ENCODE measurements at regions not wholly inside any gene's neighbourhood (a gene's known extent, or its start where the extent isn't known, plus 50 kb on each side); places are given as distances from the start of the nearest gene placed in this dataset.
A peak's percentile ranks its signal among the peaks of the same experiment; 100 is the strongest.

DNA sequence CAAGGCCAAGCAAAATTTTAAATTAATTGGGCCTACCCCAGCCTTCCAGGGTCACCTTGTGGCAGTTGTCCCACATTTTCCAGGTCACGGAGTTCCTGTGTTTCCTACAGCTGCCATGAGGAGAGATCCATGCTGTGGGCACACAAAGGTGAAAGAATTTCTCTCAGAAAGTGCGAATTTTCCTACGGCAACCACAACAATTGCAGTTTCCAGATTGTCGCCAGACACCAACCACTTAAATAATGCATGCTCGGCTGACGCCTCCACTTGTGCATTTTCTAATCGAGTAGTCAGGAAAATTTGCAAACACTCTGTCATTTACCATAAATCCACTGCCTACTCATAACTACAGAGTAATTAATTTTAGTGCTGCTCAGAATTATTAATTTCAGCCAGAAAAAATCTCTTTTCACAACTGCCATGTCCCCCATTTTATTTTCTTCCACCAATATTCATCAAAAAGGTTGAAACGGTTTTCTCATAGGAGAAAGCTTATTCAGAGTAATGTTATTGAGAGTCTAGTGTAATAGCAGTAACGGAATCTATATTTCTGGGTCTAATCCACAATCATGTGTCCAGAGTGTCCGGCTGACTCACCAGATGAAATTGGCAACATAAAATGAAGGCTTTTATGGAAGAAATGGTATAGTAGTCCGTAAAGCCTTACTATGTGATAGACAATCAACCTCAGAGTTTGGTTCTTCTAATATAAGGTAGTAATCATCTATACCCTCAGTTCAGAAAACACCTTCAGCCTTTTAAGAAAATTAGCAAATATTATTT, 389.8 kb downstream of the NR2F1-AS1 start:
- Histone ChIP-seq H3K4me1 (ENCODE audit: control insufficient read depth, insufficient read depth, low read length) (no peaks in the 10 kb centered on the region), H3K4me3 (ENCODE audit: low read depth, low read length) (no peak overlapping the region), H3K9me3 (ENCODE audit: control insufficient read depth, insufficient read depth, low read length) (no peaks in the 10 kb centered on the region), H3K27me3 (ENCODE audit: control insufficient read depth, insufficient read depth, low read length) (no peaks in the 10 kb centered on the region), H3K27ac (ENCODE audit: low read depth, low read length) (no peak overlapping the region), H3K36me3 (ENCODE audit: control insufficient read depth, insufficient read depth, low read length) (no peaks in the 10 kb centered on the region)
- 64% methylated on average over 4 of the region's 11 CpGs for WGBS (ENCODE audit: insufficient coverage)
- peak in 2 of 6 donors; percentile 38 to 46 for DNase-seq (ENCODE audit: low read depth in 4 of 6, low spot score in 6 of 6)

DNA sequence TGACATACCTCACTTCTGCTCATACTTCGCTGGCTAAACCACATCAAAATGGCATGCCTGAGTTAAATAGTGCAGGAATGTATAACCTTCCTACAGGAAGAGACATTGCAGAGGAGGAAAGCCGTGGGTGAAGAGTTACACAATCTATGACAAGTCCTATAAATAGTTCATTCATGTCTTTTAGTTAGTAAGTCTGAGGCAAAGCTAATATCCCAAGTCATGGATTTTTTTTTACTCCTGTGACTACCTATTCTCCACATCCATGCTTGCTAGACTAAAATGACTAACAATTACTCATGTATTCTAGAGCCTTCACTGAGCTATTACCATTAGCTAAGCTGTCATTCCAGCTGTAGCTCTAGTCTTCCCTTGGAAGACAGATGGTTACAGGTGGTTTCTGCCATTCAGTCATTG, 391.3 kb downstream of the NR2F1-AS1 start:
- no peak for DNase-seq (ENCODE audit: low read depth in 4 of 6, low spot score in 6 of 6)
- Histone ChIP-seq H3K27me3 (ENCODE audit: control insufficient read depth, insufficient read depth, low read length) (no peaks in the 10 kb centered on the region), H3K4me3 (ENCODE audit: low read depth, low read length) (no peak overlapping the region), H3K4me1 (ENCODE audit: control insufficient read depth, insufficient read depth, low read length) (no peaks in the 10 kb centered on the region), H3K36me3 (ENCODE audit: control insufficient read depth, insufficient read depth, low read length) (no peaks in the 10 kb centered on the region), H3K9me3 (ENCODE audit: control insufficient read depth, insufficient read depth, low read length) (no peaks in the 10 kb centered on the region), H3K27ac (ENCODE audit: low read depth, low read length) (no peak overlapping the region)
- no CpG with 5 or more reads among the region's 2 CpGs for whole genome bisulfite sequencing (ENCODE audit: insufficient coverage)

DNA sequence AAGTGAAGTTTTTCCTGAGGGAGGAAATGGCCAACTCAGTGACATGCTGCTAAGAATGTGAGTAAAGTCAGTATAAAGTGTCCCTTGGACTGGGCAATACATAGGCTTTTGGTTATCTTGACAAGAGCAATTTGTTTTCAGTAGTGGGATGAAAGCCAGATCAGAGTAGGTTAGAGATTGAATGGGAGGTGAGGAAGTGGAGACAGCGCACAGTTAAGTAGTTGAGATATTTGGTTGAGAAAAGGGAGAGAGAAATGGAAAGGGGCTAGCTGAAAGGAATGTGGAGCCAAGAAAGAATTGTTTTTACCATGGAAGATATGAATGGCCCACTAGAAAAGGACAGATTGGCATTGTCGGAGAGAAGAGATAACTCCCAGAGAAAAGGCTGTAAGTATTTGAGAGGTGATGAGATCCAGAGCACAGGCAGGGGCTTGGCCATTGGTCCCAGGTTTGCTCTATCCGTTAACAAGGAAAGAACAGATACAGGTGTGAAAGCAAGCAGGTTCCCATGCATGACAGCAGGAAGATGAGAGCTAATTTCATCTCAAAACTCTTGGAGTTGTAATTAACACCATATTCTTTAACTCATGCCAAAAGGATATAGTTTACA, 392.0 kb downstream of the NR2F1-AS1 start:
- no peak for DNase-seq (ENCODE audit: low read depth in 4 of 6, low spot score in 6 of 6)
- H3K4me1 ChIP-seq (ENCODE audit: control insufficient read depth, insufficient read depth, low read length) = no peaks in the 10 kb centered on the region
- H3K27ac ChIP-seq (ENCODE audit: low read depth, low read length) = no peak overlapping the region
- 97% methylated on average over 3 of the region's 3 CpGs for WGBS (ENCODE audit: insufficient coverage)
- H3K27me3 ChIP-seq (ENCODE audit: control insufficient read depth, insufficient read depth, low read length) = no peaks in the 10 kb centered on the region
- no peaks in the 10 kb centered on the region for H3K9me3 ChIP-seq (ENCODE audit: control insufficient read depth, insufficient read depth, low read length)
- no peak overlapping the region for H3K4me3 ChIP-seq (ENCODE audit: low read depth, low read length)
- no peaks in the 10 kb centered on the region for H3K36me3 ChIP-seq (ENCODE audit: control insufficient read depth, insufficient read depth, low read length)

DNA sequence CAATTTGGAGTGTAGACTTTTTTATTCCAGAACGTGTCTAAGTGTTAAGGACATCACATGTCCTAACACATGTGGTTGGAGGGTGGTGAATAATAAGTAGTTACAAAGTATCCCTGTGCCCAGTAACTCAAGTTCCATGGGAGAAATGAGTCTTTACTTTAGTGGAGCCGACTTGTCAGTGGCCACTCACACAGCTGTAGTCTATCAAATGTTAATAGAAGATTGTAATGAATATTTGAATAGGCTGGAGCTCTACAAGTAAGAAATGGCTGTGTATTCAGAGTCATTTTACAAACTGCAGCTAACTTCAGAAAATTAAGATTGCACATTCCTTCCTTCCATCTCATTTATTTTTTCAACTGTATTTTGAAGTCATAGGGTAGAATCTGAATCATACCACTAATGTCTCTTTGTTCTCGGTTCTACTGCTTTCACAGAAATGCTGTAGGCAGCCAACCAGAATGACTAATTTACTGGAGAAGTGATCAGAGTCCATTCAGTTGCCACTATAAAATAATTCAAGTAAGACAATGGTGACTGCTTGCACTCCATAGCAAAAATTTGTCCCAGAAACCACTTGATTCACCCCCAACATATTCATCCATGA, 394.8 kb downstream of the NR2F1-AS1 start:
- Histone ChIP-seq H3K27ac (ENCODE audit: low read depth, low read length) (no peak overlapping the region), H3K4me3 (ENCODE audit: low read depth, low read length) (no peak overlapping the region), H3K27me3 (ENCODE audit: control insufficient read depth, insufficient read depth, low read length) (no peaks in the 10 kb centered on the region), H3K4me1 (ENCODE audit: control insufficient read depth, insufficient read depth, low read length) (no peaks in the 10 kb centered on the region), H3K36me3 (ENCODE audit: control insufficient read depth, insufficient read depth, low read length) (no peaks in the 10 kb centered on the region), H3K9me3 (ENCODE audit: control insufficient read depth, insufficient read depth, low read length) (peaks cover 4% of the 10 kb centered on the region)
- no peak for DNase-seq (ENCODE audit: low read depth in 4 of 6, low spot score in 6 of 6)
- 60% methylated on average over 1 of the region's 3 CpGs for WGBS (ENCODE audit: insufficient coverage)

DNA sequence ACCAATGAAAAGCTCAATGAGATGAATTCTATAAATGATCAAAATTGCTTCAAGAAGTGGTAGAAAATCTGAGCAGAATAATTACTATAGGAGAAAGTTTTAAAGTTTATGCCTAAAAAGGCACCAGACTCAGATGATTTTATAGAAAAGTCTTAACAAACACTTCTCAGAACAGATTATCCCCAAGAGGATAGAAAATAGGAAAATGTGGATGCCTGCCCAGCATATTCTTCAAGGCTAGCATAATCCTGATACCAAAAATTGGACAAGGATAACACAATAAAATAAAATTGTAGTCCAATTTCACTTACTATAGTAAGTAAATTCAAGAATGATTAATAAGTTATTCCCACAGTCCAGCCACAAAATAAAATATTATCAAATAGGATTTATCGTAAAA, 397.0 kb downstream of the NR2F1-AS1 start:
- WGBS (ENCODE audit: insufficient coverage) = no CpG with 5 or more reads among the region's 1 CpG
- no peak for DNase-seq (ENCODE audit: low read depth in 4 of 6, low spot score in 6 of 6)
- Histone ChIP-seq H3K4me1 (ENCODE audit: control insufficient read depth, insufficient read depth, low read length) (no peaks in the 10 kb centered on the region), H3K4me3 (ENCODE audit: low read depth, low read length) (no peak overlapping the region), H3K27me3 (ENCODE audit: control insufficient read depth, insufficient read depth, low read length) (no peaks in the 10 kb centered on the region), H3K36me3 (ENCODE audit: control insufficient read depth, insufficient read depth, low read length) (no peaks in the 10 kb centered on the region), H3K27ac (ENCODE audit: low read depth, low read length) (no peak overlapping the region), H3K9me3 (ENCODE audit: control insufficient read depth, insufficient read depth, low read length) (peaks cover 4% of the 10 kb centered on the region)

DNA sequence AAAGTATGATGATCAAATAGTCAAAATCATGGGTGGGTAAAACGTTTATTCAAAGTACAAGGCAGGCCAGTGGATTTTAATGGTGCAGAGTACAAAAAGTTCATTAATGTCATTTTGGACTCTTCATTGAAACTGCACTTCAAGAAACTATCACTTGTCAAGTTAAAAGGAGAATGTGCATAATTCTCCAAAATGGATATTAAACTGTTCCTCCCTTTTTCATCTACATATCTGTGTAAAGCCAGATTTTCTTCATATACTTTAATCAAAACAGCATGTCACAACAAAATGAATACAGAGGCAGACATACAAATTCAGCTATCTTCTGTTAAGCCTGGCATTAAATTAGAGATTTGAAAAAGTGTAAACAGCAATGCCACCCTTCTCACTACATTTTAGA, 401.6 kb downstream of the NR2F1-AS1 start:
- WGBS (ENCODE audit: insufficient coverage) = no CpG with 5 or more reads among the region's 1 CpG
- Histone ChIP-seq H3K27me3 (ENCODE audit: control insufficient read depth, insufficient read depth, low read length) (no peaks in the 10 kb centered on the region), H3K27ac (ENCODE audit: low read depth, low read length) (no peak overlapping the region), H3K36me3 (ENCODE audit: control insufficient read depth, insufficient read depth, low read length) (no peaks in the 10 kb centered on the region), H3K9me3 (ENCODE audit: control insufficient read depth, insufficient read depth, low read length) (peaks cover 4% of the 10 kb centered on the region), H3K4me1 (ENCODE audit: control insufficient read depth, insufficient read depth, low read length) (no peaks in the 10 kb centered on the region), H3K4me3 (ENCODE audit: low read depth, low read length) (no peak overlapping the region)
- no peak for DNase-seq (ENCODE audit: low read depth in 4 of 6, low spot score in 6 of 6)

DNA sequence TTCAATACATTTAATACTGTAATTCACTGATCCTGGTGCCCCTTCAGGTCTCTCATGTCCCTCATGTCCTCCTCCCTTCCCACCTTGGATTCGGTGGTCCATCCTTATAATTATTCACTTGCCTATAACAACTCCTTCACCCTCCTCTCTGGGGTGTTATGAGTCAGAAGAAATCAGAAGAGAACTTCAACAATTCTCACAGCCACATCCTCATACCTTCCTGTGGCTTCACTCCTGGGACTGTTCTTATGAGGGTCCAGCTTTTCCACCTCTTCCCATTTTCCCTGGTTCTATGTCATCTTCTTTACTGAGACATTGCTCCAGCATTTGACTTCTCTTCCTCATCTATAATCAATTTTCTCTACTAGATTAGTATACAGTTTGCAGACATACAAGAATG, 406.1 kb downstream of the NR2F1-AS1 start:
- WGBS (ENCODE audit: insufficient coverage) = no CpG with 5 or more reads among the region's 1 CpG
- DNase-seq (ENCODE audit: low read depth in 4 of 6, low spot score in 6 of 6) = no peak
- H3K4me1 ChIP-seq (ENCODE audit: control insufficient read depth, insufficient read depth, low read length) = no peaks in the 10 kb centered on the region
- no peak overlapping the region for H3K27ac ChIP-seq (ENCODE audit: low read depth, low read length)
- no peaks in the 10 kb centered on the region for H3K27me3 ChIP-seq (ENCODE audit: control insufficient read depth, insufficient read depth, low read length)
- no peaks in the 10 kb centered on the region for H3K36me3 ChIP-seq (ENCODE audit: control insufficient read depth, insufficient read depth, low read length)
- H3K4me3 ChIP-seq (ENCODE audit: low read depth, low read length) = no peak overlapping the region
- H3K9me3 ChIP-seq (ENCODE audit: control insufficient read depth, insufficient read depth, low read length) = peaks cover 1% of the 10 kb centered on the region

DNA sequence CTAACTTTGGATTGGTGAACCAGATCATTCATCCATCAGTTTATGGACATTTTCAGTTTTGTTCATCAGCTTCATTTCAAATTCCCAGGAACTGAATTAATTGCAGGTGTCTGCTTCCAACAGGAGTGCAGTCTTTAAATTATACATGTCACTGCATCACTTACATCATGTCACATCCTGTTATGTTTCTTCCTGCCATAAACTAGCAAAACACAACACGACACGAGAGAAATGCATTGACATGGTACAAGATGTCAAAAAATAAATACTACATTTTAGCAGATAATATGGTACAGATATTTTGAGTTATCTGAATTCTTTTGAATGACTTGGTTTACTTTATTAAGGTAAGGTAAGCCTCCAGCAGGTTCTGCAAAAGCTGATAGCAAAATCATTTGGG, 415.5 kb downstream of the NR2F1-AS1 start:
- no CpG with 5 or more reads among the region's 2 CpGs for WGBS (ENCODE audit: insufficient coverage)
- Histone ChIP-seq H3K4me1 (ENCODE audit: control insufficient read depth, insufficient read depth, low read length) (peaks cover 3% of the 10 kb centered on the region), H3K27ac (ENCODE audit: low read depth, low read length) (no peak overlapping the region), H3K9me3 (ENCODE audit: control insufficient read depth, insufficient read depth, low read length) (no peaks in the 10 kb centered on the region), H3K27me3 (ENCODE audit: control insufficient read depth, insufficient read depth, low read length) (no peaks in the 10 kb centered on the region), H3K4me3 (ENCODE audit: low read depth, low read length) (no peak overlapping the region), H3K36me3 (ENCODE audit: control insufficient read depth, insufficient read depth, low read length) (no peaks in the 10 kb centered on the region)
- no peak for DNase-seq (ENCODE audit: low read depth in 4 of 6, low spot score in 6 of 6)

DNA sequence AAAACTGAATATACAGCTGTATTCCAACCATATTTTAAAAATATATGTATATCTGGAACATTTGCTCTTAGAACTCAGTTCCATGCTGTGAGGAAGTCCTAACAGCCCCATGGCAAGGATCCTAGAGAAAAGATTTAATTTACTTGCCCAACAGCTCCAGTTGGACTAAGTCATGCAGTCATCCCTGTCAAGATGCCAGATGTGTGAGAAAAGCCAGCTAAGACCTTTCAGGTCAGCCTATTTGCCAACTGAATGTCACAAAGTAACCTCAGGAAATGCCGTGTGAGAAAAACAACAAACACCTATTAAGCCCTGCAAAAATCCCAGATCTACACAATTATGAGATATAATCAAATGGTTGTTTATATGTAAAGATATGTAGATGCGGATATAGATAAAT, 416.3 kb downstream of the NR2F1-AS1 start:
- H3K27me3 ChIP-seq (ENCODE audit: control insufficient read depth, insufficient read depth, low read length) = no peaks in the 10 kb centered on the region
- WGBS (ENCODE audit: insufficient coverage) = no CpG with 5 or more reads among the region's 2 CpGs

More for the DNA sequence above, 416.3 kb downstream of the NR2F1-AS1 start:
- H3K27ac ChIP-seq (ENCODE audit: low read depth, low read length) = no peak overlapping the region
- no peak overlapping the region for H3K4me3 ChIP-seq (ENCODE audit: low read depth, low read length)
- peak in 3 of 6 donors; percentile 7 to 67 (median 17) for DNase-seq (ENCODE audit: low read depth in 4 of 6, low spot score in 6 of 6)
- peaks cover 3% of the 10 kb centered on the region for H3K4me1 ChIP-seq (ENCODE audit: control insufficient read depth, insufficient read depth, low read length)
- H3K9me3 ChIP-seq (ENCODE audit: control insufficient read depth, insufficient read depth, low read length) = no peaks in the 10 kb centered on the region
- no peaks in the 10 kb centered on the region for H3K36me3 ChIP-seq (ENCODE audit: control insufficient read depth, insufficient read depth, low read length)
